Muscle layer of colon (tissue), 2 donors: ENCODE measurements at regions not wholly inside any gene's neighbourhood (a gene's known extent, or its start where the extent isn't known, plus 50 kb on each side); places are given as distances from the start of the nearest gene placed in this dataset.

ENCODE experiments used
- H3K27ac ChIP-seq: one replicate; pipeline ENCODE4 v1.7.0; 2013; ENCODE audit warnings: low read depth, mild to moderate bottlenecking, low read length, moderate library complexity
- H3K27me3 ChIP-seq, 2 donors: one replicate each; pipeline ENCODE4 v1.7.0; 2013; ENCODE audit warnings: low read length in 2 of 2, mild to moderate bottlenecking in 2 of 2; ENCODE audit not compliant: insufficient read depth in 2 of 2, control insufficient read depth in 1 of 2
- H3K36me3 ChIP-seq: one replicate; pipeline ENCODE4 v1.7.0; 2013; ENCODE audit warnings: mild to moderate bottlenecking, low read length; ENCODE audit not compliant: insufficient read depth
- H3K4me1 ChIP-seq: one replicate; pipeline ENCODE4 v1.7.0; 2013; ENCODE audit warnings: mild to moderate bottlenecking, low read length; ENCODE audit not compliant: insufficient read depth
- H3K4me3 ChIP-seq, 2 donors: one replicate each; pipeline ENCODE4 v1.7.0; 2013; ENCODE audit warnings: low read length in 2 of 2, low read depth in 1 of 2, mild to moderate bottlenecking in 1 of 2, moderate library complexity in 1 of 2
- H3K9ac ChIP-seq: one replicate; pipeline ENCODE4 v1.7.0; 2013; ENCODE audit warnings: low read length
- H3K9me3 ChIP-seq: one replicate; pipeline ENCODE4 v1.7.0; 2013; ENCODE audit warnings: mild to moderate bottlenecking, low read length
- donor health status: abdominal sarcoma.
- donor health status: Adenocarcinoma of cecum.

- Histone ChIP-seq H3K4me1 (peaks cover 10% of the 10 kb centered on the region), H3K36me3 (no peaks in the 10 kb centered on the region), H3K9ac (no peak overlapping the region), H3K27me3 (peaks cover 0 to 20% of the 10 kb centered on the region in 2 donors), H3K27ac (no peak overlapping the region), H3K4me3 (no peak overlapping the region), H3K9me3 (no peaks in the 10 kb centered on the region)
Observed at GRCh38 chr15:31485911-31486461, 159.4 kb downstream of the KLF13 start.

DNA sequence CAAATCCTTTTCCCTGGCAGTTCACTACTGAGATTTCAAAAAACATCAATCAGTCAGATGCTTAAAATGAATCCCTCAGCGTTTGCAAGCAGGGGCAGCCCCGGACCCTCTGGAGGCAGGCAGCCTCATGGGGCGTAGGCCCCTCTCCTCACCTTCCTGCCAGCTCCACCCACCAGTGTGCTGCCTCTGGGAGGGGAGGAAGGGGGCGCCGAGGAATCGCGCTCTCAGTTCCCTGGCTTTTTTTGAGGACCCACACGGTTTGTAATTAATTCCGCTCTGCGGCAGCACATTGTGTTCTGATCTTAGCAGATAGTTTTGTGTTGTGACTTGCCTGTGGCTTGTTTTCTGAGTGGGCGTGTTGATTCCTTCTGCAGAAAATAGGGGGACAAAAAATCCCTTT, 159.9 kb downstream of the KLF13 start:
- no peak overlapping the region for H3K9ac ChIP-seq
- H3K27ac ChIP-seq, result no peak overlapping the region

DNA sequence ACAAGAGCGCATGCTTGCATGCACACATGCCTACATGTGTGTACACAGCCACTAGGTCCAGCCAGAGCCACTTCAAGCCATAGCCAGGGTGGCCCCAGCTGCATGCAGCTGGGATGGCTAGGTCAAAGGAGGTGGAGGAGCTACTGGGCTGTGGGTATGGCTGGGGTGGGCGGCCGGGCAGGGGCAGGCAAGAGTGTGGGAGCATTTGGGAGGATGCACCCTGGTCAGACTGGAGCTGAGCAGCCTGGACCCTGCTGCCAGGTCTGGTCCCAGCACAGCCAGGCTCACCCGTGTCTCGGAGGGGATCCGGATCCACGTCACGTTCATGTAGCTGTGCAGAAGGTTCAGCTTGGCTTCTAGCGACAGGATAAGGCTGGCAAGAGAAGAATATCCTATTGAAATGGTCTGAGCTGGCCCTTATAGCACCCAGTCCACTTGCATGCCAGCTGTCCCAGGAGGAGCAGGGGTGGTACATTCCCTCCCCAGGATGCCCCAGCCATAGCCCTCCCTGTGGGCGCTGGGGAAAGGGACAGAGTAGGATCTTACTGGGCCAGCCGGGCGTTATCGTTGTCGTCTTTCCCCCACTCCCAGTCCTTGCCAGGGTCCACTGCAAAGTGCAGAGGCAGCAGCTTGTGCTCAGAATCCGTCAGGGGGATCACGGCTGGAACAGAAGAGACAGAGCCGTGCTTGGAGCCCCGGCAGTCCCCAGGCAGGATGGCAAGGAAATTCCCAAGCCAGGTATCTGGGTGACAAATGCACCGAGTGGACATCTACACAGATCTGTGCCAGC, 160.5 kb downstream of the KLF13 start:
- H3K27me3 ChIP-seq, result peaks cover 0 to 19% of the 10 kb centered on the region in 2 donors
- H3K9me3 ChIP-seq, result no peaks in the 10 kb centered on the region
- H3K4me1 ChIP-seq, result peaks cover 10% of the 10 kb centered on the region
- H3K27ac ChIP-seq, result no peak overlapping the region
- H3K36me3 ChIP-seq, result no peaks in the 10 kb centered on the region
- H3K4me3 ChIP-seq, result no peak overlapping the region
- H3K9ac ChIP-seq, result no peak overlapping the region

More for the DNA sequence above, 159.9 kb downstream of the KLF13 start:
- Histone ChIP-seq H3K4me1 (peaks cover 10% of the 10 kb centered on the region), H3K36me3 (no peaks in the 10 kb centered on the region), H3K27me3 (peaks cover 0 to 20% of the 10 kb centered on the region in 2 donors), H3K9me3 (no peaks in the 10 kb centered on the region), H3K4me3 (no peak overlapping the region)

DNA sequence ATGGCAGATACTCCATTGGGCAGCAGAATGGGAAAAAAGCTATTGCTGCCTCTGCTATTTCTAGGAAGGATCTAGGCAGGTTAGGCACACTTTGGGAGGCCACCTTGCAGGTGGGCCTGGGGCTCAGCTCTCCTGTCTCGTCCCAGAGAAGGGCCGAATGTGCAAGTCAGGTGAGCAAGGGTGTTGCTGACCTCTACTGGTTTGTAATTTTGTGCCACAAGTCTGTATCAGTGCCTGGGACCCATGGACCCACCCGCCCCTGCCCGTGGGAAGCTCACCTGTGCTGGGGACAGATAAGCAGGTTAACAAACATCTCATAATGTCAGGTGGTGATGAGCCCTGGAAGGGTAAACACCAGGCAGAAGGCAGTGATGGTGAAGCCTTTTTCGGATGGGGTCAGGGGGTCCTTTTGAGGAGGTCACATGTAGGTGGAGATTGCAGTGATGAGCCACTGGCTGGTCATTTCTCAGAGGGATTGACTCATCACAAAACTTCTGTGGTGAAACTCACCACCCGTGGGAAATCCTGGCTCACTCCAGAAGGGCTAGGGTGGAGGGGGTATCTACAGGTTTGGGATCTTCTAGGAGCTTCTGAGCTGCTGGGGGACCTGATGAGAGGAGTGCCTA, 161.3 kb downstream of the KLF13 start:
- H3K4me3 ChIP-seq, result no peak overlapping the region
- peaks cover 10% of the 10 kb centered on the region for H3K4me1 ChIP-seq
- no peaks in the 10 kb centered on the region for H3K9me3 ChIP-seq
- no peaks in the 10 kb centered on the region for H3K36me3 ChIP-seq
- no peak overlapping the region for H3K9ac ChIP-seq
- no peak overlapping the region for H3K27ac ChIP-seq
- H3K27me3 ChIP-seq, result peaks cover 0 to 12% of the 10 kb centered on the region in 2 donors

DNA sequence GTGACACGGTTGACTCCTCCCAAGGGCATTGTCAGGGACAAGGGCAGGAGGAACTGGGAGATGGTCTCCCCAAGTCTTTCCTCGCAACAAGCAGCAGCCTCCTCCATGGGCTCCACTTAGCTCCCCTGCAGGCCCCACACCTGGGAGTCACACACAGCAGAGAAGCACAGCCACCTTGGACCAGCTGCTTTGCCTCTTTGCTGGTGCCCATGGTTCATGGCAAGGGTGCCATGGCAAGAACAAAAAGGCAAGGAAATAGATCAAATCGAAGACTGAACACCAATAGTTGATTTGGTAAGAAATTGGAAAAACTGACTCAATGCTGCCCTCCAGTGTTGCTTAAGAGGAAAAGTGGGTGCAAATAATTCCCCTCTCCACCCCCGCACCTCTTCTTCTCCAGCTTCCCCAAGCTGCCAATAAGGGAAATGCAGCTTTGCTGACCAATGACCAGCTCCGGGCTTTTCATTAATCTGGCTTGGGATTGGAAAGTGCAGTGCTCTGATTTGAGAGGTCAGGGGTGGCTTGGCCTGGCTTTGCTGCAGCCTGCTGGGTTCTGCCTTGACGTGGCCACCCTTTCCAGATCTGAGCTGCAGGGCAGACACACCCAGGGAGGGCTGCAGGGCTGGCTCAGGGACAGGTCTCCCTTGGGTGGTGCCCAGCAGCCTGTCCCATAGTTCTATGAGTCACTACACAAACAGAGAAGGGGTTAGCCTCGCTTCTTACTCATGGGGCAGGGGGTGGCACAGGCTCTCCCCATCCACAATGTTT, 162.0 kb downstream of the KLF13 start:
- H3K9me3 ChIP-seq, result no peaks in the 10 kb centered on the region
- no peak overlapping the region for H3K27ac ChIP-seq
- no peaks in the 10 kb centered on the region for H3K36me3 ChIP-seq
- H3K4me1 ChIP-seq, result peaks cover 10% of the 10 kb centered on the region
- H3K27me3 ChIP-seq, result peaks cover 0 to 12% of the 10 kb centered on the region in 2 donors
- H3K9ac ChIP-seq, result no peak overlapping the region
- H3K4me3 ChIP-seq, result no peak overlapping the region

DNA sequence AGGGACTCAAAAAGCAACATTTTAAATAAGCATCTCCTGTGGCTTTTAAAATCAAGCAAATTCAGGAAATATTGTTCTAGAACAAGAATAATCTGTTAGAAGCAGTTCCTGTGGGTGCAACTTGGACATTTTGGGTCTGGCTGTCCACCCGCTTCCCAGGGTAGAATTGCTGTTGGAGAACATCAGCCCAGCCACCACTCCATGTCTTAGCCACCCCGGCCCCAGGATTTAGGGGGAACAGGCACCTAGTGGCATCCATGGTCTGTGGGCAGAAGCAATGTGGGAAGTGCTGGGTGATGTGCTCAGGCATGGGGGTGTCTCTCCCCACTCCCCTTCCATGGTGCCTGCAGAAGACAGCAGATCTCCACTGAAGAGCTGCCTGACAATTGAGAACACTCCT, 162.6 kb downstream of the KLF13 start:
- Histone ChIP-seq H3K27ac (no peak overlapping the region), H3K36me3 (no peaks in the 10 kb centered on the region), H3K9ac (no peak overlapping the region), H3K27me3 (peaks cover 0 to 8% of the 10 kb centered on the region in 2 donors), H3K4me1 (peaks cover 10% of the 10 kb centered on the region), H3K9me3 (no peaks in the 10 kb centered on the region), H3K4me3 (no peak overlapping the region)

- H3K27ac ChIP-seq, result no peak overlapping the region
- H3K9ac ChIP-seq, result no peak overlapping the region
- H3K4me3 ChIP-seq, result no peak overlapping the region
- peaks cover 10% of the 10 kb centered on the region for H3K4me1 ChIP-seq
- no peaks in the 10 kb centered on the region for H3K9me3 ChIP-seq
- H3K27me3 ChIP-seq, result peaks cover 0 to under 1% of the 10 kb centered on the region in 2 donors
- no peaks in the 10 kb centered on the region for H3K36me3 ChIP-seq
Observed at GRCh38 chr15:31489801-31490646, 163.4 kb downstream of the KLF13 start.

DNA sequence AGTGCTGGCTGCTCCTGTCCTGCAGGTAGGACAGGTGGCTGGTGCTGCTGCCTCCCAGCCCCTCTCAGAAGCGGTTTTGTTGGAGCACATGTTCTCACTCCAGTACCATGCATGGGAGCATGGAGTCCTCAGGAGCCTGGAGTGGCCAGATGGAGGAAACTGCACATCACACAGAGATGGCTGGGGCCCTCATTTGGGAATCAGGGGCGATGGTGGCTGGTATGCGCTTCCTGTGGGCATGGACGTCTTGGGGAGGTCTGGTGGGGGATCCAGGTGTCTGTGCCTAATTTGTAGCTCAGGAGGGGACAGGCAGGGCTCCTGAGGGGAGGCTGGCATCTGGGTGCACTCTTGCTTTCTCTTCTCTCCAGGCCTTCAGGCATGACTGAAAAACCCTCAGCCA, 168.2 kb downstream of the KLF13 start:
- Histone ChIP-seq H3K4me1 (no peaks in the 10 kb centered on the region), H3K9me3 (no peaks in the 10 kb centered on the region), H3K36me3 (no peaks in the 10 kb centered on the region), H3K4me3 (no peak overlapping the region), H3K27ac (no peak overlapping the region), H3K9ac (no peak overlapping the region), H3K27me3 (no peaks in the 10 kb centered on the region)

- Histone ChIP-seq H3K36me3 (no peaks in the 10 kb centered on the region), H3K27ac (no peak overlapping the region), H3K4me1 (no peaks in the 10 kb centered on the region), H3K27me3 (no peaks in the 10 kb centered on the region), H3K4me3 (no peak overlapping the region), H3K9ac (no peak overlapping the region), H3K9me3 (no peaks in the 10 kb centered on the region)
Observed at GRCh38 chr15:31495281-31495680, 168.6 kb downstream of the KLF13 start.

- Histone ChIP-seq H3K4me3 (no peak overlapping the region), H3K4me1 (no peaks in the 10 kb centered on the region), H3K36me3 (no peaks in the 10 kb centered on the region), H3K27ac (no peak overlapping the region), H3K27me3 (no peaks in the 10 kb centered on the region), H3K9me3 (no peaks in the 10 kb centered on the region), H3K9ac (no peak overlapping the region)
Observed at GRCh38 chr15:31497838-31498237, 171.2 kb downstream of the KLF13 start.
